Loucy (cell line): ENCODE measurements at regions not wholly inside any gene's neighbourhood (a gene's known extent, or its start where the extent isn't known, plus 50 kb on each side); places are given as distances from the start of the nearest gene placed in this dataset.
"Not testable (repeated sequence)": the region's sequence is repeated elsewhere in the genome, so short reads cannot be mapped to it uniquely, and the experiment has no call there.

Experiments used
- H2AFZ ChIP-seq: fragments of 200-600 bp; sonication (generic); 2 replicates; pipeline ENCODE4 v1.6.0; 2016; ENCODE audit warnings: antibody characterized with exemption, mild to moderate bottlenecking, low read length, moderate library complexity
- H3F3A ChIP-seq: fragments of 200-600 bp; 2 replicates; pipeline ENCODE4 v1.6.0; 2016; ENCODE audit warnings: antibody characterized with exemption, low read depth, mild to moderate bottlenecking
- H3K27me3 ChIP-seq: fragments of 200-600 bp; sonication (generic); 2 replicates; pipeline ENCODE4 v1.6.1; 2014; ENCODE audit warnings: low read length, mild to moderate bottlenecking; ENCODE audit not compliant: insufficient read depth, poor library complexity, severe bottlenecking
- H3K36me3 ChIP-seq: fragments of 200-600 bp; sonication (generic); 2 replicates; pipeline ENCODE4 v1.6.1; 2016; ENCODE audit warnings: low read length; ENCODE audit not compliant: insufficient read depth
- H3K4me1 ChIP-seq: fragments of 200-600 bp; sonication (generic); 2 replicates; pipeline ENCODE4 v1.5.1; 2014; ENCODE audit warnings: low read length, mild to moderate bottlenecking; ENCODE audit not compliant: insufficient read depth, poor library complexity, severe bottlenecking
- H3K4me2 ChIP-seq: fragments of 200-600 bp; sonication (generic); 2 replicates; pipeline ENCODE4 v1.6.0; 2014; ENCODE audit warnings: antibody characterized with exemption, low read length, low read depth, mild to moderate bottlenecking; ENCODE audit not compliant: poor library complexity, severe bottlenecking
- H3K4me3 ChIP-seq: fragments of 200-600 bp; sonication (generic); 2 replicates; pipeline ENCODE4 v1.5.1; 2014; ENCODE audit warnings: low read length, mild to moderate bottlenecking, mixed read lengths; ENCODE audit not compliant: poor library complexity, severe bottlenecking
- H3K79me2 ChIP-seq: fragments of 200-600 bp; sonication (generic); 2 replicates; pipeline ENCODE4 v1.6.1; 2014; ENCODE audit warnings: low read length; ENCODE audit not compliant: insufficient read depth
- H3K9ac ChIP-seq: fragments of 200-600 bp; sonication (generic); 2 replicates; pipeline ENCODE4 v1.6.0; 2014; ENCODE audit warnings: mild to moderate bottlenecking, low read depth, low read length, moderate library complexity; ENCODE audit not compliant: poor library complexity, severe bottlenecking
- H3K9me2 ChIP-seq: fragments of 200-600 bp; sonication (generic); replicated peaks from 2 replicates; pipeline ENCODE4 v1.6.1; 2016; ENCODE audit warnings: low read depth, low read length, mixed read lengths
- H3K9me3 ChIP-seq: fragments of 200-600 bp; sonication (generic); 2 replicates; pipeline ENCODE4 v1.6.1; 2014; ENCODE audit warnings: mild to moderate bottlenecking, antibody characterized with exemption, low read length, low read depth; ENCODE audit not compliant: insufficient read depth
- H4K20me1 ChIP-seq: fragments of 200-600 bp; sonication (generic); 2 replicates; pipeline ENCODE4 v1.6.0; 2014; ENCODE audit warnings: antibody characterized with exemption, low read length, mild to moderate bottlenecking; ENCODE audit not compliant: insufficient read depth, poor library complexity, severe bottlenecking

DNA sequence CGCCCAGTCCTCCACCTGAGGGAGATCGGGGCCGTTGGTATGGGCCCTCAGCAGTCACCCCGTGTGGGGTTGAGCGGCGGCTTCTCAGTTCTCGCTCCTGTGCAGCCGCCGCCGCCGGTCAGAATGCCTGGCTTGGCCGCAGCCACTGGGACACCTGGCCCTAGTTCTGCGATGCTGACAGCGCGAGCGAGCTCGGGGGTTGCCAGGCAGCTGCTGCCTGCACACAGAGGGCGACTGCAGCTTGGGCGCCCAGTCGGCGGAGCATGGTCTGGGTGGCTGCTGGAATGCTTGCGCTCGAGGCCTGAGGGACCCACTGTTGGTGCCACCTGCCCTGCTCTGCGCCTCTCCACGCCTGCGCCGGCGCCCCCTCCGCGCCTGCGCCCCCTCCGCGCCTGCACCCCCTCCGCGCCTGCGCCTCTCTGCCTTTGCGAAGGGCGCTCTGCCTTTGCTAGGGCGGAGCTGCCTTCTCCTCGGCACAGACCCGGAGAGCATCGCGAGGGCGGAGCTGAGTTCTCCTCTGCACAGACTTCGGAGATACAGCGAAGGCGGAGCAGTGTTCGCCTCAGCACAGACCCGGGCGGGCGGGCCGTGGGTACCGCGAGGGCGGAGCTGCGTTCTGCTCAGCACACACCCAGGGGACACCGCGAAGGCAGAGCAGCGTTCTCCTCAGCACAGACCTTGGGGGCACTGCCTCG, 1648.3 kb downstream of the SPATA31A7 start:
- not testable (repeated sequence) for H3K27me3 ChIP-seq, H3K4me3 ChIP-seq, H3K4me1 ChIP-seq, H3K9me2 ChIP-seq, H3K9ac ChIP-seq, H3K9me3 ChIP-seq, H3K4me2 ChIP-seq, H2AFZ ChIP-seq, H3K79me2 ChIP-seq, H3K36me3 ChIP-seq, H3F3A ChIP-seq, H4K20me1 ChIP-seq

DNA sequence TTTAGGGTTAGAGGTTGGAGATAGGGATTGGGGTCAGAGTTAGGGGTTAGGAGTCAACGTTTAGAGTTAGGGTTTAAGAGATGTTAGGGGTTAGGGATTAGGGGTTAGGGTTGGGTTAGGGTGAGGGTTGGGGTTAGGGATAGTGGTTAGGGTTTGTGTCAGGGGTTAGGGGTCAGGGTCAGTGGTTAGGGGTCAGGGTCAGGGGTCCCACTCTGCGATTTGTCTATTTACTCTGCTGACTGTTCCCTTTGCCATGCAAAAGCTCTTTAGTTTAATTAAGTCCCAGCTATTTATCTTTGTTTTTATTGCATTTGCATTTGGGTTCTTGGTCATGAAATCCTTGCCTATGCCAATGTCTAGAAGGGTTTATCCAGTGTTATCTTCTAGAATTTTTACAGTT, 1649.3 kb downstream of the SPATA31A7 start:
- not testable (repeated sequence) for H3K4me1 ChIP-seq, H3F3A ChIP-seq, H3K27me3 ChIP-seq, H3K9me2 ChIP-seq, H4K20me1 ChIP-seq, H2AFZ ChIP-seq, H3K79me2 ChIP-seq, H3K9ac ChIP-seq, H3K36me3 ChIP-seq, H3K4me3 ChIP-seq, H3K9me3 ChIP-seq, H3K4me2 ChIP-seq

DNA sequence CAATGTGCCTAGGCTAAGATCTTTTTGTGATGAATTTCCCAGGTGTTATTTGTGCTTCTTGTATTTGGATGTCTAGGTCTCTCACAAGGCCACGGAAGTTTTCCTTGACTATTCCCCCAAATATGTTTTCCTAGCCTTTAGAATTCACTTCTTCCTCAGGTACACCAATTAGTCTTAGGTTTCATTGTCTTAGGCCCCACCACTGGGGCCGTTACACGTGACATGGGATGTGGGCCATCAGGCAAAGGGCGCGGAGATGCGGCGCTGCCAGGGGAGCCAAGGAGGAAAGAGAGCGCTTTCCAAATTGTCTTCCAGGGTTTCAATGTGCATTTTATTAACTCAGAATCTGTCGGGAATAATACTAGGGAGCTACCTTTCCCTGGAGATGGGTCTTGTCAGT, 1653.3 kb downstream of the SPATA31A7 start:
- not testable (repeated sequence) for H3K36me3 ChIP-seq, H3K9me2 ChIP-seq, H2AFZ ChIP-seq, H3K79me2 ChIP-seq, H3K4me1 ChIP-seq, H3K27me3 ChIP-seq, H4K20me1 ChIP-seq, H3K4me3 ChIP-seq, H3K4me2 ChIP-seq, H3K9me3 ChIP-seq, H3K9ac ChIP-seq, H3F3A ChIP-seq

DNA sequence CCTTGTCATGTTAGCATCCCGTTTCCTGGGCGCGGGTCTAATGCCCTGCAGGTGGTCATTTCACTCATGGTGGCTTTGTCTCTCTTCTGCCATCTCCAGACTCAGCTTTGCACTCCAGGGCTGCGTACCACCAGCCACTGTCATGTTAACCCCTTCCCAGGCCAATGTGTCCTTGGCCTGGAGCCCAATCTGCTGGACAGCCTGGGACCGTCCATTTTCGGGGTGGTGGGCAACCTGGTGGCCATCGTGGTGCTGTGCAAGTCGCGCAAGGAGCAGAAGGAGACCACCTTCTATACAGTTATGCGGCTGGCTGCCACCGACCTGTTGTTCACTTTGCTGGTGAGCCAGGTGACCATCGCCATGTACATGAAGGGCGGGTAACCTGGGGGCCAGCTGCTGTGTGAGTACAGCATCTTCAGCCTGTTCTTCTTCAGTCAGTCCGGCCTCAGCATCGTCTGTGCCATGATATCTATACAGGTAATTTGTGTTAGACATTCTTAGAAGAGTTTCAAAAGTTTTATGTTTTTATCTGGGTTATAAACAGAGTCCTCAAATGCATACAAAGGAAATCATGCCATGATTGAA, 1654.0 kb downstream of the SPATA31A7 start:
- H3K9ac ChIP-seq, H3K9me2 ChIP-seq, H3K79me2 ChIP-seq, H2AFZ ChIP-seq, H3K4me1 ChIP-seq, H3F3A ChIP-seq, H4K20me1 ChIP-seq, H3K36me3 ChIP-seq, H3K27me3 ChIP-seq, H3K4me2 ChIP-seq, H3K9me3 ChIP-seq, H3K4me3 ChIP-seq: not testable (repeated sequence)

DNA sequence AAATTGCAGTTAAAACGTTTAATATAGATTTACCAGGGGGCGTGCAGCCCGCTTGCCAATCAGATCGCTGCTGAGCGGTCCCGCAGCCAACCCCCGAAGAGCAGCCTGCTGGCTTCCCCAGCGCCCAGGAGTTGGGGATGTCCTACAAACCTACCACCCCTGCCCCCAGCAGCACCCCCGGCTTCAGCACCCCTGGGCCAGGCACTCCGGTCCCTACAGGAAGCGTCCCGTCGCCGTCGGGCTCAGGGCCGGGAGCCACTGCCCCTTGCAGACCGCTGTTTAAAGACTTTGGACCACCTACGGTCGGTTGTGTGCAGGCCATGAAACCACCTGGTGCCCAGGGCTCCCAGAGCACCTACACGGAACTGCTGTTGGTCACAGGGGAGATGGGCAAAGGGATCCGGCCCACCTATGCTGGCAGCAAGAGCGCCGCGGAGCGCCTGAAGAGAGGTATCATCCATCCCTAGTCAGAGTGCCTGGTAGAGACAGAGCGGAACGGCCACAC, 1654.9 kb downstream of the SPATA31A7 start:
- not testable (repeated sequence) for H3K4me2 ChIP-seq, H3K27me3 ChIP-seq, H3K4me1 ChIP-seq, H3K79me2 ChIP-seq, H3K9ac ChIP-seq, H2AFZ ChIP-seq, H3K9me2 ChIP-seq, H3K4me3 ChIP-seq, H4K20me1 ChIP-seq, H3F3A ChIP-seq, H3K9me3 ChIP-seq, H3K36me3 ChIP-seq

DNA sequence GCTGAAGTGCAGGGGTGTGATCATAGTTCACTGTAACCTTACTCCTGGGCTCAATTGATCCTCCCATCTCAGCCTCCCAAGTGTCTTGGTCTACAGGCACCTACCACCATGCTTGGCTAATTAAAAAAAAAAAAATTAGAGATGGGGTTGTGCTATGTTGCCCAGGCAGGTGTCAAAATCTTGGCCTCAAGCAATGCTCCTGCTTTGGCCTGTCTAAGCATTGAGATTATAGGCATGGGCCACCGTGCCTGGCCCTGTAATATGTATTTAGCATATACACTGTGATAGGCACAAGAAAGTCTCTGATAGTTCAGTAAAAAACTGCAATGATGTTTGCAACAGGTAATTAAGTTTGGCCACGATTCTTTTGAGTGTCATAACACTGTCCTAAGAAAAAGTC, 1658.4 kb downstream of the SPATA31A7 start:
- H4K20me1 ChIP-seq, H3K9me3 ChIP-seq, H3K4me1 ChIP-seq, H3K27me3 ChIP-seq, H3K4me3 ChIP-seq, H3K36me3 ChIP-seq, H3F3A ChIP-seq, H3K9ac ChIP-seq, H3K9me2 ChIP-seq, H2AFZ ChIP-seq, H3K79me2 ChIP-seq, H3K4me2 ChIP-seq: not testable (repeated sequence)

DNA sequence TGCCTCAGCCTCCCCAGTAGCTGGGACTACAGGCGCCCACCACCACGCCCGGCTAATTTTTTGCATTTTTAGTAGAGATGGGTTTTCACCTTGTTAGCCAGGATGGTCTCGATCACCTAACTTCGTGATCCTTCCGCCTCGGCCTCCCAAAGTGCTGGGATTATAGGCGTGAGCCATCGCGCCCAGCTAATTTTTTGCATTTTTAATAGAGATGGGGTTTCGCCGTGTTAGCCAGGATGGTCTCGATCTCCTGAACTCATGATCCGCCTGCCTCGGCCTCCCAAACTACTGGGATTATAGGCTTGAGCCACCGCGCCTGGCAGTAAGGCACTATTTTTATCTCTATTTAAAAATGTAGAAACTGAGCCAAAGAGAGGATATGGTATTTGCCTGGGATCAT, 1660.2 kb downstream of the SPATA31A7 start:
- H3K27me3 ChIP-seq, H3K9me2 ChIP-seq, H3K4me3 ChIP-seq, H4K20me1 ChIP-seq, H2AFZ ChIP-seq, H3K4me2 ChIP-seq, H3F3A ChIP-seq, H3K4me1 ChIP-seq, H3K79me2 ChIP-seq, H3K9me3 ChIP-seq, H3K9ac ChIP-seq, H3K36me3 ChIP-seq: not testable (repeated sequence)
